H9 (cell line): ENCODE measurements at regions not wholly inside any gene's neighbourhood (a gene's known extent, or its start where the extent isn't known, plus 50 kb on each side); places are given as distances from the start of the nearest gene placed in this dataset.

Experiments
- DNase-seq: peaks from one replicate; pipeline ENCODE4 v3.0.0-alpha.2; 2017
- H2AFZ ChIP-seq: one replicate; pipeline ENCODE4 v1.6.1; 2013; ENCODE audit warnings: mild to moderate bottlenecking, low read length, control low read depth, moderate library complexity
- H2AK5ac ChIP-seq: 2 replicates; pipeline ENCODE4 v1.6.1; 2013; ENCODE audit warnings: low read length, control low read depth, mixed read lengths; ENCODE audit not compliant: insufficient read length
- H2BK120ac ChIP-seq: one replicate; pipeline ENCODE4 v1.6.1; 2013; ENCODE audit warnings: low read depth, mild to moderate bottlenecking, low read length, control low read depth, inconsistent platforms; ENCODE audit not compliant: poor library complexity, severe bottlenecking
- H2BK12ac ChIP-seq: 2 replicates; pipeline ENCODE4 v1.6.1; 2013; ENCODE audit warnings: low read length, control low read depth, mixed read lengths, low read depth; ENCODE audit not compliant: insufficient read length
- H2BK15ac ChIP-seq: 2 replicates; pipeline ENCODE4 v1.6.1; 2013; ENCODE audit warnings: low read depth, low read length, control low read depth
- H2BK20ac ChIP-seq: one replicate; pipeline ENCODE4 v1.6.1; 2013; ENCODE audit warnings: low read depth, mild to moderate bottlenecking, low read length, control low read depth, inconsistent platforms; ENCODE audit not compliant: poor library complexity, severe bottlenecking
- H2BK5ac ChIP-seq: 2 replicates; pipeline ENCODE4 v1.6.1; 2013; ENCODE audit warnings: low read length, control low read depth, mixed read lengths; ENCODE audit not compliant: insufficient read length
- H3K14ac ChIP-seq: 2 replicates; pipeline ENCODE4 v1.6.1; 2013; ENCODE audit warnings: low read length, control low read depth; ENCODE audit not compliant: insufficient read depth
- H3K18ac ChIP-seq: 2 replicates; pipeline ENCODE4 v1.6.1; 2013; ENCODE audit warnings: low read depth, mild to moderate bottlenecking, mixed read lengths, low read length, control low read depth; ENCODE audit not compliant: insufficient read length
- H3K23ac ChIP-seq: 2 replicates; pipeline ENCODE4 v1.6.1; 2013; ENCODE audit warnings: low read length, control low read depth, mixed read lengths, low read depth; ENCODE audit not compliant: insufficient read length
- H3K23me2 ChIP-seq: 2 replicates; pipeline ENCODE4 v1.6.1; 2013; ENCODE audit warnings: low read depth, mild to moderate bottlenecking, mixed read lengths, low read length, control low read depth; ENCODE audit not compliant: insufficient read length, poor library complexity, severe bottlenecking
- H3K27ac ChIP-seq: 2 replicates; pipeline ENCODE4 v1.5.1; 2013; ENCODE audit warnings: low read length, control low read depth, mixed read lengths, low read depth; ENCODE audit not compliant: insufficient read length
- H3K27me3 ChIP-seq: 2 replicates; pipeline ENCODE4 v1.6.1; 2013; ENCODE audit warnings: low read length, control low read depth, inconsistent platforms; ENCODE audit not compliant: insufficient read depth
- H3K4ac ChIP-seq: 2 replicates; pipeline ENCODE4 v1.6.1; 2013; ENCODE audit warnings: low read depth, mild to moderate bottlenecking, control low read depth, inconsistent platforms, low read length, moderate library complexity
- H3K4me1 ChIP-seq: 2 replicates; pipeline ENCODE4 v1.6.1; 2013; ENCODE audit warnings: low read length, control low read depth, inconsistent platforms; ENCODE audit not compliant: insufficient read depth
- H3K4me2 ChIP-seq: 2 replicates; pipeline ENCODE4 v1.6.1; 2013; ENCODE audit warnings: low read length, control low read depth, mixed read lengths; ENCODE audit not compliant: insufficient read length, insufficient read depth
- H3K56ac ChIP-seq: 2 replicates; pipeline ENCODE4 v1.6.1; 2013; ENCODE audit warnings: low read depth, mild to moderate bottlenecking, mixed read lengths, low read length, control low read depth; ENCODE audit not compliant: insufficient read length
- H3K79me1 ChIP-seq: 2 replicates; pipeline ENCODE4 v1.6.1; 2013; ENCODE audit warnings: low read depth, mild to moderate bottlenecking, moderate library complexity, low read length, control low read depth, inconsistent platforms; ENCODE audit not compliant: insufficient read depth, poor library complexity, severe bottlenecking
- H3K79me2 ChIP-seq: 2 replicates; pipeline ENCODE4 v1.6.1; 2013; ENCODE audit warnings: low read length, control low read depth, inconsistent platforms; ENCODE audit not compliant: insufficient read depth
- H3K9ac ChIP-seq: 2 replicates; pipeline ENCODE4 v1.6.1; 2013; ENCODE audit warnings: low read length, control low read depth, mixed read lengths; ENCODE audit not compliant: insufficient read length; ENCODE audit errors: extremely low read depth
- H3K9me3 ChIP-seq: one replicate; pipeline ENCODE4 v1.6.1; 2013; ENCODE audit warnings: low read depth, low read length, inconsistent platforms; ENCODE audit not compliant: control insufficient read depth
- H3T11ph ChIP-seq: one replicate; pipeline ENCODE4 v1.6.1; 2013; ENCODE audit warnings: mild to moderate bottlenecking, low read length, control low read depth, inconsistent platforms
- H4K20me1 ChIP-seq: one replicate; pipeline ENCODE4 v1.6.1; 2013; ENCODE audit not compliant: control insufficient read depth, insufficient read length, insufficient read depth
- H4K5ac ChIP-seq: 2 replicates; pipeline ENCODE4 v1.6.1; 2013; ENCODE audit warnings: low read depth, mild to moderate bottlenecking, mixed read lengths, low read length, control low read depth; ENCODE audit not compliant: insufficient read length
- H4K8ac ChIP-seq: replicated peaks from 2 replicates; pipeline ENCODE4 v1.6.1; 2013; ENCODE audit warnings: low read length, control low read depth, mixed read lengths, low read depth; ENCODE audit not compliant: insufficient read length
- H4K91ac ChIP-seq: 2 replicates; pipeline ENCODE4 v1.6.1; 2013; ENCODE audit warnings: low read depth, mild to moderate bottlenecking, moderate library complexity, mixed read lengths, low read length, control low read depth; ENCODE audit not compliant: insufficient read length
- H3K27ac Mint-ChIP-seq, 3 experiments: 2 replicates in 2 of 3; 3 replicates in 1 of 3; pipeline ENCODE4 v1.8.0; 2020 to 2021; ENCODE audit warnings: mixed read lengths in 3 of 3, mild to moderate bottlenecking in 1 of 3, moderate library complexity in 1 of 3
- H3K27me3 Mint-ChIP-seq: 2 replicates; pipeline ENCODE4 v1.8.0; 2021; ENCODE audit warnings: low read depth, mild to moderate bottlenecking, moderate library complexity, mixed read lengths
- H3K36me3 Mint-ChIP-seq, 3 experiments: 2 replicates in 2 of 3; 3 replicates in 1 of 3; pipeline ENCODE4 v1.8.0; 2020 to 2021; ENCODE audit warnings: low read depth in 3 of 3, mixed read lengths in 3 of 3; ENCODE audit not compliant: insufficient read depth in 1 of 3
- H3K4me1 Mint-ChIP-seq, 2 experiments: 2 replicates each; pipeline ENCODE4 v1.8.0; 2020; ENCODE audit warnings: mixed read lengths in 2 of 2
- H3K4me3 Mint-ChIP-seq, 2 experiments: 2 replicates in 1 of 2; 3 replicates in 1 of 2; pipeline ENCODE4 v1.8.0; 2020 to 2021; ENCODE audit warnings: mild to moderate bottlenecking in 2 of 2, mixed read lengths in 2 of 2, moderate library complexity in 1 of 2
- H3K9me3 Mint-ChIP-seq, 2 experiments: 2 replicates in 1 of 2; 3 replicates in 1 of 2; pipeline ENCODE4 v1.8.0; 2020; ENCODE audit warnings: mild to moderate bottlenecking in 2 of 2, mixed read lengths in 2 of 2, moderate library complexity in 1 of 2
- CTCF ChIP-seq: fragments of 200-600 bp; sonication (generic); conservative IDR thresholded peaks from 3 replicates; pipeline ENCODE4 v1.8.0; 2021; ENCODE audit warnings: antibody characterized with exemption, mild to moderate bottlenecking
- WGBS: extraction: QIAGEN DNeasy Blood & Tissue Kit; methylation state at CpG from one replicate; pipeline ENCODE4 v1.1.7; 2013; ENCODE audit warnings: missing lambda C conversion rate, low lambda C conversion rate, mixed read lengths; ENCODE audit not compliant: insufficient read length; ENCODE audit errors: extremely low coverage; 5-methylcytosine and 5-hydroxymethylcytosine counted together

DNA sequence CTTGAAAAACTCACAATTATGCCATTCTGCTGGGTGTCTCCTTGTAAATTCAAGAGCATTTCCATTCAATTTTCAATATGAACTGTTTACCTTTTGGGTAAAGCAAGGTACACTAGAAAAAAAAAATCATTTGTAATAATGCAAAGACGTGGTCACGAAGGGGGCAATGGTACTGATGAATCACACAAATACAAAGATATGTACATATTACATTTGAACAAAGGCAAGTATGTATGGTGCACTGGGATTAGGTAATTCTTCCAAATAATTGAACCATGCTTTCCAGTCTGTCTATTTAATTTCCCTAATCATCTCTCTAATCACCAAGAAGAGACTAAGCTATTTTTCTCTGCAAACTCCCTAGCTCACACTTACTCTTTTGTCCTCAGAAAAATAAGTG lies 63.4 kb upstream of the RNF38 start:
- Histone ChIP-seq H4K8ac (no peak overlapping the region), H2BK20ac (no peak overlapping the region), H3K79me2 (peaks cover 20% of the 10 kb centered on the region; the same call in 1 of the 2 replicates), H2BK5ac (no peak overlapping the region), H3K18ac (no peak overlapping the region), H4K5ac (no peak overlapping the region), H3K23me2 (no peaks in the 10 kb centered on the region), H4K91ac (no peak overlapping the region), H3K4me2 (no peak overlapping the region), H3K14ac (no peak overlapping the region), H3K23ac (no peak overlapping the region), H3K4ac (no peak overlapping the region), H2AFZ (no peak overlapping the region), H2AK5ac (no peak overlapping the region), H3K27ac (no peak overlapping the region), H3K27me3 (no peaks in the 10 kb centered on the region), H3T11ph (no peak overlapping the region), H3K9me3 (no peaks in the 10 kb centered on the region), H3K79me1 (peaks cover 3% of the 10 kb centered on the region), H2BK12ac (no peak overlapping the region), H4K20me1 (no peaks in the 10 kb centered on the region), H3K4me1 (no peaks in the 10 kb centered on the region; the same call in none of the 2 replicates), H2BK15ac (no peak overlapping the region), H2BK120ac (no peak overlapping the region), H3K9ac (no peak overlapping the region), H3K56ac (no peak overlapping the region)
- no CpG with 5 or more reads among the region's 2 CpGs for WGBS
- no peaks in the 10 kb centered on the region for H3K27me3 Mint-ChIP-seq
- TF ChIP-seq CTCF = no peak
- H3K9me3 Mint-ChIP-seq = no peaks in the 10 kb centered on the region
- H3K36me3 Mint-ChIP-seq = peaks cover 12 to 27% (median 22%) of the 10 kb centered on the region in 3 experiments
- no peak overlapping the region for H3K4me3 Mint-ChIP-seq
- 0 out of 7 replicates have a peak overlapping the region, but pooled peaks of 1 of the 3 experiments have one; percentile 18 for H3K27ac Mint-ChIP-seq
- H3K4me1 Mint-ChIP-seq = peaks cover 15 to 17% of the 10 kb centered on the region in 2 experiments
- no peak for DNase-seq
